ENCODE measurements at regions not wholly inside any gene's neighbourhood (a gene's known extent, or its start where the extent isn't known, plus 50 kb on each side); places are given as distances from the start of the nearest gene placed in this dataset.

GRCh38 chr17:53607475-53607874 is 215.3 kb upstream of the KIF2B start:
- no peak for DNase-seq (ENCODE audit: low read depth)
- no peak overlapping the region for H3K4me3 ChIP-seq (ENCODE audit: control insufficient read depth, low read depth, low read length)
- TF ChIP-seq CTCF (IDR thresholded peaks at IDR 0.05; ENCODE audit: control insufficient read depth, insufficient read depth, low read depth, low read length, missing control alignments), result no peak

GRCh38 chr17:53588317-53588716 is 234.4 kb upstream of the KIF2B start:
- H3K4me3 ChIP-seq (ENCODE audit: control insufficient read depth, low read depth, low read length), result no peak overlapping the region
- no peak for DNase-seq (ENCODE audit: low read depth)
- no peak for TF ChIP-seq CTCF (IDR thresholded peaks at IDR 0.05; ENCODE audit: control insufficient read depth, insufficient read depth, low read depth, low read length, missing control alignments)

DNA sequence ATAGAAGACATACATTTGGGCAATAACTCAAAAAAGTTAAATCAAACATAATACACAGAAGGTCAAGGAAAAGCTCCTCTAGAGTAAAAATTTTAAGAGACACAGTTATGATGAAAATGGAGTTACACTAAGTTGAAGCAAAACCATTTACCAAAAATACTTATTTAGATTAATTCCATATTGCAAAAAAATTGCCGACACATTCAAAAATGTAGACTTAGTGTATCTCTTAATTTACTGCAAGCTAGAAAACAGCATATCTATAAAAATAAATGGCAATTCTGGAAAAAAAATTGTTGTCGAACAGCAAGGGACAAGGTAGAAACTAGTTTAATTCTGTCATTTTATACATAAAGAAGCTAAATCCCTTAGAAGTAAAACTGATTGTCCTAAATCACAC is 248.7 kb upstream of the KIF2B start:
- H3K4me3 ChIP-seq (ENCODE audit: control insufficient read depth, low read depth, low read length), result no peak overlapping the region
- no peak for TF ChIP-seq CTCF (IDR thresholded peaks at IDR 0.05; ENCODE audit: control insufficient read depth, insufficient read depth, low read depth, low read length, missing control alignments)
- no peak for DNase-seq (ENCODE audit: low read depth)

- no peak for TF ChIP-seq CTCF (IDR thresholded peaks at IDR 0.05; ENCODE audit: control insufficient read depth, insufficient read depth, low read depth, low read length, missing control alignments)
- DNase-seq (ENCODE audit: low read depth), result no peak
- no peak overlapping the region for H3K4me3 ChIP-seq (ENCODE audit: control insufficient read depth, low read depth, low read length)
These were observed 251.4 kb upstream of the KIF2B start for GRCh38 chr17:53571342-53571741.

- TF ChIP-seq CTCF (IDR thresholded peaks at IDR 0.05; ENCODE audit: control insufficient read depth, insufficient read depth, low read depth, low read length, missing control alignments), result no peak
- no peak overlapping the region for H3K4me3 ChIP-seq (ENCODE audit: control insufficient read depth, low read depth, low read length)
- DNase-seq (ENCODE audit: low read depth), result no peak
These were observed 252.0 kb upstream of the KIF2B start for GRCh38 chr17:53570731-53571130.

GRCh38 chr17:53560953-53561352 is 261.8 kb upstream of the KIF2B start:
- no peak for TF ChIP-seq CTCF (IDR thresholded peaks at IDR 0.05; ENCODE audit: control insufficient read depth, insufficient read depth, low read depth, low read length, missing control alignments)

DNA sequence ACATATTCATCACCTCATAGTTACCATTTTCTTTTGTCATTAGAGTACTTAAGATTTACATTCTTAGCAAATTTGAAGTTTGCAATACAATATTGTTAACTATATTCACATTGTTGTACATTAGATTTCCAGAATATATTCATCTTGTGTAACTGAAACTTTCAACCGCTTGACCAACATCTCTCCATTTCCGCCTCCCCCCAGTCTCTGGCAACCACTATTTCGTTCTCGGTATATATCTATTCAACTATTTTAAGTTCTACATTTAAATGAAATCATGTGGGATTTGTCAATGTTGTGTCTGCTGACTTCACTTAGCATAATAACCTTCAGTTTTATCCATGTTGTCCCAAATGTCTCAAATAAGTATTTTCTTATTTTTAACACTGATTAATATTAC is 274.5 kb upstream of the KIF2B start:
- no peak for TF ChIP-seq CTCF (IDR thresholded peaks at IDR 0.05; ENCODE audit: control insufficient read depth, insufficient read depth, low read depth, low read length, missing control alignments)
- H3K4me3 ChIP-seq (ENCODE audit: control insufficient read depth, low read depth, low read length), result no peak overlapping the region
- no peak for DNase-seq (ENCODE audit: low read depth)

More at GRCh38 chr17:53560953-53561352, 261.8 kb upstream of the KIF2B start:
- H3K4me3 ChIP-seq (ENCODE audit: control insufficient read depth, low read depth, low read length), result no peak overlapping the region
- no peak for DNase-seq (ENCODE audit: low read depth)

Data from AG09309 (cell line).